ENCODE measurements at regions not wholly inside any gene's neighbourhood (a gene's known extent, or its start where the extent isn't known, plus 50 kb on each side); places are given as distances from the start of the nearest gene placed in this dataset.

DNA sequence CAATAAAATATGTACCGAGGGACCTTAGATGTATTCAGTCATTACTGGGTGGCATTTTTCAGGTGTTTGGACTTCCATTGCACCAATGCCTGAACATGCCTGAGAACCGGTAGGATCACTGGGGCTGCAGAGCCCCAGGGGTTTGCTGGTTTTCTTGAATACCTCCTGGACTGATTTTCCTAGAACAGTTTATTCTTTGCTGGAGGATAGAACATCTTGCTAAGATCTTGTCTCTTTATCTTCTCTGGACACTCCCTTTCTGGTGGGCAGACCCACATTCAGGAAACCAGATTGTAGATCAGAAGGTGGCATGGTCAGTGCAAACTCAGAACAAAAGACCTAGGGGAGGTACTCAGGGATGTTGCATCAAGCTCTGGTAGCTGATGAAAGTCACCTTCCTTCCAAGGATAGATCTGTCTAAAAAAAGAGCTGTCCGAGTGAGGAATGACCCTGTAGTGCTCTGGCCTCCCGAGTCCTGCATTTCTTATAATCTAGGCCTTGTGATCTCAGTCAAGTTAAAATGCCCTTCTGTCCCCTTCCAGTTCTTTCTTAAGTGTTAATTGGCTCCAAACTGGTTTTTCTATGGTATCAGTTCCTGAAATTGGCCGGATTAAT is 84.8 kb downstream of the CLDN34 start:
- no peak for DNase-seq
- Mint-ChIP-seq H3K4me3 (no peak overlapping the region), H3K27me3 (no peaks in the 10 kb centered on the region), H3K9me3 (no peaks in the 10 kb centered on the region), H3K4me1 (ENCODE audit: low read depth in 2 of 2) (peaks cover 0 to 3% of the 10 kb centered on the region in 2 donors), H3K36me3 (ENCODE audit: insufficient read depth) (no peaks in the 10 kb centered on the region), H3K27ac (no peak overlapping the region)
- ATAC-seq (replicated peaks) = no peak

- Mint-ChIP-seq H3K27me3 (no peaks in the 10 kb centered on the region), H3K27ac (no peak overlapping the region), H3K9me3 (no peaks in the 10 kb centered on the region), H3K36me3 (ENCODE audit: insufficient read depth) (no peaks in the 10 kb centered on the region), H3K4me1 (ENCODE audit: low read depth in 2 of 2) (peaks cover 0 to 3% of the 10 kb centered on the region in 2 donors), H3K4me3 (no peak overlapping the region)
- DNase-seq (no peak), ATAC-seq (replicated peaks) (no peak)
Measured at GRCh38 chrX:10052906-10053625, 85.9 kb downstream of the CLDN34 start.

DNA sequence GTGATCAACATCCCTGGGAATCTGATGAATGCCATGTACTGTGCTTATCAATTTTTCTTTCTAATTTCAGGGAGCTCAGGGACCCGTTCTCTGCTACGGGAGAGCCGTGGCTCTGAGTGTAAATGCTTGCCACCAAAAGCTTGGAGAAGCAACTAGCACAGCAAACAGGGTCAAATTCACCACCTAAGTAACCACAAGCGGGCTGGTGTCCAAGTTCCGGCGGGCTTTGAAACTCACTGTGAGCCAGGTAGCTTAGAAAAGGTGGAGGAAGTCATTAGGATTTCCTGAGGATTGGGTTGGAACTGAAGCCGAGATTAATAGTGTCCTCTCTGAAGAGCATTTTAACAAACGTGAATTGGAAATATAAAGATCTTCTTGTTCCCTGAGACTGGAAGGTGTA is 87.2 kb downstream of the CLDN34 start:
- Mint-ChIP-seq H3K4me3 (no peak overlapping the region), H3K27me3 (no peaks in the 10 kb centered on the region), H3K27ac (no peak overlapping the region), H3K36me3 (ENCODE audit: insufficient read depth) (no peaks in the 10 kb centered on the region), H3K4me1 (ENCODE audit: low read depth in 2 of 2) (peaks cover 0 to 3% of the 10 kb centered on the region in 2 donors), H3K9me3 (no peaks in the 10 kb centered on the region)
- no peak for ATAC-seq (replicated peaks)
- DNase-seq = no peak

- Mint-ChIP-seq H3K4me3 (no peak overlapping the region), H3K27ac (no peak overlapping the region), H3K9me3 (no peaks in the 10 kb centered on the region), H3K4me1 (ENCODE audit: low read depth in 2 of 2) (peaks cover 0 to 8% of the 10 kb centered on the region in 2 donors), H3K36me3 (ENCODE audit: insufficient read depth) (no peaks in the 10 kb centered on the region), H3K27me3 (no peaks in the 10 kb centered on the region)
- ATAC-seq (replicated peaks) = no peak
- DNase-seq = no peak
Measured at GRCh38 chrX:10055430-10055829, 88.3 kb downstream of the CLDN34 start.

DNA sequence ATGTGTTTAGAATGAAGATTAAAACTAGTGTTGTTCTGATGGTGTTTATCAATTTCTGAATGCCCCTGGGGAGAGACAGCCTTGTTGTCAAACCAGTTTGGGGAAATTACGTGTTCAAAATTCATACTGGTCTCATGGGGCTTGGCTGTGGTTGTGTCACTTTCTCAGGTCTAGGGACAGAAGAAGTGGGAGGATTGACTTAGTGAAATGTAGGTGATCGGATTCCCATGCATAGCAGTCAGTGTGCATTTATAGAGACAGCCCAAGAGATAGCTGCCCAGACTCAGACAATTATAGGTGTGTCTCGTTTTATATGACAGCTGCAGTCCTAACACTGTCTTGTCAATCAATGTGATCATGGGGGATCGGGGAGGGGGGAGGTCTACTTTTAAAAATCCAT is 94.4 kb upstream of the CLCN4 start:
- Mint-ChIP-seq H3K4me3 (no peak overlapping the region), H3K27ac (no peak overlapping the region), H3K9me3 (no peaks in the 10 kb centered on the region), H3K4me1 (ENCODE audit: low read depth in 2 of 2) (peaks cover 0 to 5% of the 10 kb centered on the region in 2 donors), H3K27me3 (no peaks in the 10 kb centered on the region), H3K36me3 (ENCODE audit: insufficient read depth) (no peaks in the 10 kb centered on the region)
- ATAC-seq (replicated peaks) (no peak), DNase-seq (no peak)

- Mint-ChIP-seq H3K4me1 (ENCODE audit: low read depth in 2 of 2) (peaks cover 0 to 5% of the 10 kb centered on the region in 2 donors), H3K9me3 (no peaks in the 10 kb centered on the region), H3K36me3 (ENCODE audit: insufficient read depth) (no peaks in the 10 kb centered on the region), H3K27ac (no peak overlapping the region), H3K27me3 (no peaks in the 10 kb centered on the region), H3K4me3 (no peak overlapping the region)
- no peak for DNase-seq
- no peak for ATAC-seq (replicated peaks)
Measured at GRCh38 chrX:10062980-10063379, 93.8 kb upstream of the CLCN4 start.

GRCh38 chrX:10064736-10065135 is 92.0 kb upstream of the CLCN4 start:
- Mint-ChIP-seq H3K4me3 (no peak overlapping the region), H3K36me3 (ENCODE audit: insufficient read depth) (no peaks in the 10 kb centered on the region)

DNA sequence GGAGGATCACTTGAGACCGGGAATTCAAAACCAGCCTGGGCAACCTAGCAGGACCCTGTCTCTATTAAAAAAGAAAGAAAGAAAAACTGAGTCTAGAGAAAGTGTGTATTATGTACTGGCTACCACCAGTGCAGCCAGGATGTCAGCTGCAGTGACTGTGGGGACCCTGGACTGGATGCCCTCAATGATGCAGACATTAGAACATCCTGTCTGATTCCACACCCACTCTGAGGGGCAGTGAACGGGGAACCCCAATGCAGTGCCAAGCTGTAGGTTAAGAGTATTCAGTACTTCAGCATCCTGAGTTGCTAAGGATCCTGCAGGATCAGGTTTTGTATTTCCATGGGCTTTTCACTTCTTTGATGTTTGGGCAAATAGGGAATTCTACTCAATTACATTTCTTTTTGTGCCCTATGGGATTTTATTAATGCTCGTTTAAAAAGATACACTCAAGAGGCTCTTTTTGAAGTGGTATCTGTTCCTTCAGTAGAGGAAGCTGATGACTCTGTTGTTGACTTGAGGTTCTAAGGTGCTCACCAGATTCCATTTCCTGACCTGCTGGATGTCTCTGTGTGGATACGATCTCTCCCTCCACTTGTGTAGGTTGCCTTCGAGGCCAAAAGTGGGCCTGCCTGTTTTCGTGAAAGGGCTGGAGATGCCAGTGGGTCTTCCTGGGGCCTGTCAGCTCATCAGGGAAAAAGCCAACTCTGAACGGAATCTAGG is 85.9 kb upstream of the CLCN4 start:
- ATAC-seq (replicated peaks) (no peak), DNase-seq (no peak)
- Mint-ChIP-seq H3K4me1 (ENCODE audit: low read depth in 2 of 2) (no peaks in the 10 kb centered on the region), H3K36me3 (ENCODE audit: insufficient read depth) (no peaks in the 10 kb centered on the region), H3K9me3 (no peaks in the 10 kb centered on the region), H3K27ac (no peak overlapping the region), H3K27me3 (no peaks in the 10 kb centered on the region), H3K4me3 (no peak overlapping the region)

More at GRCh38 chrX:10064736-10065135, 92.0 kb upstream of the CLCN4 start:
- Mint-ChIP-seq H3K27ac (no peak overlapping the region), H3K27me3 (no peaks in the 10 kb centered on the region), H3K4me1 (ENCODE audit: low read depth in 2 of 2) (peaks cover 0 to 4% of the 10 kb centered on the region in 2 donors), H3K9me3 (no peaks in the 10 kb centered on the region)
- ATAC-seq (replicated peaks) (no peak), DNase-seq (no peak)

GRCh38 chrX:10071451-10072144 is 85.2 kb upstream of the CLCN4 start:
- H3K9me3 Mint-ChIP-seq = no peaks in the 10 kb centered on the region
- ATAC-seq (replicated peaks) (no peak), DNase-seq (no peak)
- H3K27ac Mint-ChIP-seq = no peak overlapping the region
- no peaks in the 10 kb centered on the region for H3K4me1 Mint-ChIP-seq (ENCODE audit: low read depth in 2 of 2)
- peaks cover 1% of the 10 kb centered on the region for H3K36me3 Mint-ChIP-seq (ENCODE audit: insufficient read depth)
- H3K4me3 Mint-ChIP-seq = no peak overlapping the region
- no peaks in the 10 kb centered on the region for H3K27me3 Mint-ChIP-seq

GRCh38 chrX:10072786-10073568 is 83.8 kb upstream of the CLCN4 start:
- DNase-seq = no peak
- no peaks in the 10 kb centered on the region for H3K27me3 Mint-ChIP-seq
- peaks cover 0 to 1% of the 10 kb centered on the region in 2 donors for H3K4me1 Mint-ChIP-seq (ENCODE audit: low read depth in 2 of 2)
- no peaks in the 10 kb centered on the region for H3K9me3 Mint-ChIP-seq
- H3K27ac Mint-ChIP-seq = no peak overlapping the region
- ATAC-seq (replicated peaks) = no peak
- peaks cover 2% of the 10 kb centered on the region for H3K36me3 Mint-ChIP-seq (ENCODE audit: insufficient read depth)
- no peak overlapping the region for H3K4me3 Mint-ChIP-seq

DNA sequence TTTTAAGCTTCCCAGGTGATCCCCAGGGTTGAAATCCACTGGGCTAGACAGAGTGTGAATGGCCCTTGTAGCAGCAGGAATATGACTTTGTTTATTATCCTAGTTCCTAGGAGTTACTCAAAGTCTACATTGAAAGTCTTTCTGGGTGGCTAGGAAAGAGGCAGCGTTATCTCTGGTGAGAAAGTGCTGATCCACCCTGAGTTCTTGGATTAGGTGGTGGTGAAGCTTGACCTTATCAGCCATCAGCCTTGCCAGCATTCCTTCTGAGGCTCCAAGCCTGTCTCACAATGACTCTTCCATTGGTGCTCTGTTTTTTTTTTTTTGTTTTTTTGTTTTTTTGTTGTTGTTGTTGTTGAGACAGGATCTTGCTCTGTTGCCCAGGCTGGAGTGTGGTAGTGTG is 83.1 kb upstream of the CLCN4 start:
- Mint-ChIP-seq H3K4me3 (no peak overlapping the region), H3K27ac (no peak overlapping the region), H3K9me3 (no peaks in the 10 kb centered on the region), H3K27me3 (no peaks in the 10 kb centered on the region), H3K4me1 (ENCODE audit: low read depth in 2 of 2) (peaks cover 0 to 1% of the 10 kb centered on the region in 2 donors), H3K36me3 (ENCODE audit: insufficient read depth) (peaks cover 2% of the 10 kb centered on the region)
- ATAC-seq (replicated peaks) (no peak), DNase-seq (no peak)

GRCh38 chrX:10074241-10074941 is 82.4 kb upstream of the CLCN4 start:
- no peaks in the 10 kb centered on the region for H3K9me3 Mint-ChIP-seq
- H3K4me1 Mint-ChIP-seq (ENCODE audit: low read depth in 2 of 2) = peaks cover 0 to 1% of the 10 kb centered on the region in 2 donors
- ATAC-seq (replicated peaks) (no peak), DNase-seq (no peak)
- no peaks in the 10 kb centered on the region for H3K27me3 Mint-ChIP-seq
- H3K27ac Mint-ChIP-seq = no peak overlapping the region
- peaks cover 2% of the 10 kb centered on the region for H3K36me3 Mint-ChIP-seq (ENCODE audit: insufficient read depth)
- H3K4me3 Mint-ChIP-seq = no peak overlapping the region

Measured in effector memory CD8-positive, alpha-beta T cell (primary cell).